Activated effector memory CD4-positive, alpha-beta T cell treated with Interleukin-2 at 50 U/mL for 16 hours (primary cell): ENCODE measurements at regions not wholly inside any gene's neighbourhood (a gene's known extent, or its start where the extent isn't known, plus 50 kb on each side); places are given as distances from the start of the nearest gene placed in this dataset.

Source experiments
- DNase-seq: peaks from one replicate; pipeline ENCODE4 v3.0.0-alpha.2; 2020

DNA sequence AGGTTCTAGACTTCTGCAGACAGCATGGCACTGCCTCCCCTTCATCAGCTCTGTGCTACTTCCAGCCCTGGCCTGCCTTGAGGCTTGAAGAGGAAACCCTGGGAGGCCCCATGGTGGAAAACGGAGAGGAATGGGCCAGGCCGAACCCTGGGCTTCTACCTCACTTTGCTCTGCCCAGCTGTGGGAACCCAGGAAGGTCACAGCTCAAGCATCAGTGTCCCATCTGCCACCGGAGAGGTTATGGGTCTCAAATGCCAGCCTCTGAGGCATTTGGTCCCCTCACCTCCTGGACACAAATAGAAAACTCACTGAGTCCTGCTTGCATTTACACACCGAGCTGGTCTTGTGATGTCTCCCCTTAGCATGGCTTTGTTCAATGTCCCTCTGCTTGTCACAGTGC is 80.1 kb upstream of the ALDH1B1 start:
- no peak for DNase-seq

DNA sequence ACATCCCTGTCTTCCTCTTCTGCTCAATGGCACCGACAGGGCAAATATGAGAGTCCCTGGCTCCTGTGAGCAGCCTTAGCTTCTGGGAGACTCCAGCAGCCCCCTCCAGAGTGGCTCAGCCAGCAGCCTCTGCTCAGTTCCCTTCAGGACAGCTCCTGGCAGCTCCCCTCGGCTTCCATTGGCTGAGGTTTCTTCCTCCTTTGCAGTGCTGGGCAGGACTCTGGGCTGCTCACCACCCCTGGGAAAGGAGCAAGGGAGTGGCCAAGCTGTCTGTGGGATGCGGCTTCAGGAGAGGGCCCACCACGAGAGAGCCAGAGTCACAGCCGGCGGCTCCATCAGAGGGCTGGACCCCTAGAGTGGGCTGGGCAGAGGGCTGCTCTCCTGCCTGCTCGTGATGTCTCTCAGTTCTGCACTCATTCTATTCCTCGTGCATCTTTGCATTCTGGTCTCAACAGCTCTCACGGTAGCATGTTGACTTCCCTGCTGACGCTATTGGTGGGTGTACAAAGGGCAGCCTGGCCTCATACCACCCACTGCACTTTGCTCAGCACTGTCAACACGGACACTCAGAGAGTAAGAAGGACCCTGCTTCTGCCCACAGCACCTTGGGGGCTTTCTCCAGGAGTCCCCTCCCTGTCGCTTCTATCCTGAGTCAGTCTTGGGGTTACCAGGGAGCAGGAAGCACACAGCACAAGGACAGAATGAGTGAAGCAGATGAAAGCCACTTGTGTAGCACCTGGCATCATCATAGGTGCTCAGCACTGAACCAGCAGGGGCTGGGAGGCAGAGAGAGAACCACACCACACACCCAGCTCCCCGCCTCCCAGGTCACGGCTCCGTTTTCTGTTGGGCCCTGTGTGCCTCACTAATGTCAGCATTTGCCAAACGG is 80.9 kb upstream of the ALDH1B1 start:
- no peak for DNase-seq

DNA sequence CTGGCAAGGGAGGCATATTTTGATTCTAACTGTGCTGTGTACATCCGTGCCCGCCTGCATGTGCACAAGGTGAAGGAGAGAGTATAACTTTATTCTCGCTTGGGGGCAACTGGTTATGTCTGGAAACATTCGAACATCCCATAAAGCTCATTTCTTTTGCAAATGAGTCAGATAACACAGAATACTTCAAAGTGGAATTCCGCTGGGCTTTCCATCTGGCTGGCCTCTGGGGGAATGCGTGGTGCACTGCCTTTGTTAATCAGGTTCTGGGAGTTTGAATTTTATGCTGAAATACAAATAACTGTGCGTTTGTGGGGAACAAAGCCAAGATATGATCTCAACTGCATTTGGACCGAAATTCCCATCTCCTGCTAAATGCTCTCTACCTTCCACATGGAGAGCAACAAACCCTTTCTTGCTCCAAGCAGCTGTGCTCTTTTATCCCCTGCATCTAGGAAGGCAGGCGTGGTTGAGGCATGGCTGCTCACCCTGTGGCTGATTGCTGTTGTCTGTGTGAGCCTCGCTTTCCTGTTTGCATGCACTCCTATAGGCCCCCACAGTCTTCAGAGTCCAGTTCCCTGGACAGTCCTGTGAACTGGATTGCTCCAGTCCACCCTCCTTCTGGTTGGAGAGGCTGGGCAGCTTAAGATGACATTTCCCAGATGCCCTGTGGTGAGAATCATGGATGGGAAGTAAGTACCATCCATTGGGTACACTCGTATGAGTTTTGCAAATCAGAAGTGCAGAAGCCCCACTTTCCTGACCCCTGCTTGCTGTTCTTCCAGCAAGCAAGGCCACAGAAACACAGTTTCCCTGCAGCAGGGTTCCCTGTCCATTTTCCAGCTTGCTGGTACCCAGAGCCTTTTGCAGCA is 82.9 kb upstream of the ALDH1B1 start:
- DNase-seq, result no peak

DNA sequence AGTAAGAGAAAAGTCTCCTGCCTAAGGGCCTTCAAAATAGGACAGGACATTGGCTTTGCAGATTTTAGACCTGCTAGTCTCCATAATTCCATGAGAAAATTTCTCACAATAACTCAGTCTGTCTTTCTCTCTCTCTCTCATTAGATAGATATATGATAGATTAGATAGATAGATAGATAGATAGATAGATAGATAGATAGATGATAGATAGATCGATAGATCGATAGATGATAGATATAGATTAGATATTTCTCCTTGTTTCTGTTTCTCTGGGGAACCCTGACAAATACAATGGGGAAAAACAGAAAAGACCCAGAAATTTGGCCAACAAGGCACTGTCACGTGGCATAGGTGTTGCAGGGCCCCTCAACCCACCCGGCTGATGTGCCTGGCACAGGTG is 84.4 kb upstream of the ALDH1B1 start:
- DNase-seq, result no peak

DNA sequence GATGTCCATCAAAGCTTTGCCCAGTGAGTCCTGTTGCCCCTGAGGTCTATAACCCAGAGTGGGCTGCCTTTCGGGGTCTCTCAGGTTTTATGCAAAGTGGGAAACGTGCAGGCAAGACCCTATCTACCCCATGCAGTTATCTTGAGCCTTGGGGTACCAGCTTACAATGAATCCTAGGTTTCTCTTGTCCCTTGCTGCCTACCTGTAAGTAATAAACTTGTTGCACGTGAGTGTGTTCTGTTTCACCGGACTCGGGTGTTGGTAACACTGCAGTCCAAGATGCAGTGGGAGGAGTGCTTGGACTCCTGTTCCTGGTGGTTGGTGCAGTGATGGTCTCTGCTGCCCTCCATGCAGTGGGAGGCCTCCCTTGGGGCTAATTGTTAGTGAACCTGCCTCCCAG is 85.6 kb upstream of the ALDH1B1 start:
- DNase-seq, result no peak

DNA sequence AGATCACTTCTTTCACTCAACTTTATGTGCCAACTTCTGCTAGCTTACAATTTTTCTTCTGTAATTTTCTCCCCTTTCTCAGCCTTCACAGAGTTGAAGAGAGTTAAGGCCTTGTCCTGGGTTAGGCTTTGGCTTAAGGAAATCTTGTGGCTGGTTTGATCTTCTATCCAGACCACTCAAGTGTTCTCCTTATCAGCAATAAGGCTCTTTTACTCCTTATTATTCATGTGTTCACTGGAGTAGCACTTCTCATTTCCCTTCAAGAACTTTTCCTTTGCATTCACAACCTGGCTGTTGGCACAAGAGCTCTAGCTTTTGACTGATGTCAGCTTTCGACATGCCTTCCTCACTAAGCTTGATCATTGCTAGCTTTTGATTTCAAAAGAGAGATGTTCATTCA is 86.9 kb upstream of the ALDH1B1 start:
- no peak for DNase-seq

DNA sequence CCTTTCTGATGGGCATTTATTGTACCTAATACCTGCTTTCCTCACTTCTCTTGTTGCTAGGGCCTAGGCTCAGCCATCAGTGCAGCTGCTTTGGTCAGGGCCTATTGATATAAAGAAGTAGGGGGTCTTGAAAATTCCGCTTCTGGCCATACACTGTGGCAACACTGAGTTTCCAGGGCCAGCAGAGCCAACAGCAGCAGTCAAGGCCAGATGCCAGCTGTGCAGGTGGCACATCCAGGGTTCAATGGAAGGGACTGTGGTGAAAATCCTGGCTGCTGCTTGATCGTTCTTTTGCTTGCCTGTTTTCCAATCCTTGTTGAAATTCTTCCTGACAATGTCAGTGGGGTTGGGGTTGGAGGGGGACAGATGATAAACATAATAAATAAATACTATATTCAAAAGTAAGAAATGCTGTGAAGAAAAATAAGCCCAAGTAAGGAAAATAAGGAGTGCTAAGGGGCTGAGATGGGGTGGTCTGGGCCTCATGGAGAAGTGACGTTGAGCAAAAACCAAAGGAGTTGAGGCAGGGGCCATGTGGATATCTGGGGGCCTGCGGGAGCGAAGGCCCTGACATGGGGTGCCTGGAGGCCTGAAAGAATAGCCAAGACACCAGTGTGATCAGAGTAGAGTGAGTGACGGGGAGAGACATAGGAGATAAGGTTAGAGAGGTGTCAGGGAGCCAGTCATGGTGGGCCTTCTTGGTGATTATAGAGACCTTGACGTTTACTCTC is 91.0 kb upstream of the ALDH1B1 start:
- DNase-seq, result no peak

DNA sequence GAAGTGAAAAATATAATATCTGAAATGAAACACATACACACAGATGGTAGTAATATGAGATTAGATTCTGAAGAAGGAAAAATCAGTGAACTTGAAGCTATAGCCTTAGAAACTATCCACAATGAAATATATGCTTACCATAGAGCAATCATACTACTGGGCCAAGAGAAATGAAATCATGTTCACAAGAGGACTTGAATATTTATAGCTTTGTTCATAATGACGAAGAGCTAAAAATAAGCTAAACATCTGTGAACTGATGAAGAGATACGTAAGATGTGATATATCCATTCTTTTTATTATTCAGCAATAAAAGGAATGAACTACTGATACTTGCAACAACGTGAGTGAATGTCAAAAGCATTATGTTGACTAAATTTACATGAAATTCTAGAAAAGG is 92.6 kb upstream of the ALDH1B1 start:
- DNase-seq, result no peak

DNA sequence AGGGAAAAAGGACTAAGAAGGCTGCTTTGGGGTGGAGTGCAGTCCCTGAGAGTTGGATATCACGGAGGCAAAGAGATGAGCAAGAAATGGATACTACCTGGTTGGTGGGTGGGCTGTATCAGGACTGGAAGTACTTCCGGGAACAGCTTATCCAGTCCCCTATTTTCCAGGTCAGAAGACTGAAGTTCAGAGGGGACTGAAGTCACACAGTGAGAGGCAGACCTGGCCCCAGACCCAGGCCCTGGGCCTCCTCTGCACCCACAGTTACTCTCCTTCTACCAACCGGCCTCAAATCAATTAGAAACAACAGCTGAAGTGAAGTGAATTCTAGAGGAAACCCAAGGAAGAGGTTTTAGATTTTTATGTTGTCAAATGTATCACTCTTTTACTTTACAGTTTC is 93.6 kb upstream of the ALDH1B1 start:
- DNase-seq, result no peak

DNA sequence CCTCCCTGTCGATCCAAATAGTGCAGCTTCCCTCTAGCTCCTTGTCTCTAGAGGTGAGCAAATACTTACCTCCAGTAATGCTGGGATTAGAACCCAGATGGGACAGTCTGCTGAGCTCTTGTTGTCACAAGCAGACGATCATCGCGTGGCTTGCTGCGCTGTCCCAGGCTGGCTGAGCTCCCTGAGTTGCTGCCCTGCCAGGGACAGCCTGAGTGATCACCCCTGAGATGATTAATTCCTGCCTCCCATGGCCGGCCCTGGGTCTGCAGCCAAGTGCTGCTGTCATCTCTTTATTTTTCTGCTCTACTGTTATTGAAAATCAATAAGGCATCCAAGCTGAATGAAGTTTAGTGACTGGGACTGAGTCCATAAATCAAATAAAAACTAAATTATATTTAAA is 94.0 kb upstream of the ALDH1B1 start:
- no peak for DNase-seq

DNA sequence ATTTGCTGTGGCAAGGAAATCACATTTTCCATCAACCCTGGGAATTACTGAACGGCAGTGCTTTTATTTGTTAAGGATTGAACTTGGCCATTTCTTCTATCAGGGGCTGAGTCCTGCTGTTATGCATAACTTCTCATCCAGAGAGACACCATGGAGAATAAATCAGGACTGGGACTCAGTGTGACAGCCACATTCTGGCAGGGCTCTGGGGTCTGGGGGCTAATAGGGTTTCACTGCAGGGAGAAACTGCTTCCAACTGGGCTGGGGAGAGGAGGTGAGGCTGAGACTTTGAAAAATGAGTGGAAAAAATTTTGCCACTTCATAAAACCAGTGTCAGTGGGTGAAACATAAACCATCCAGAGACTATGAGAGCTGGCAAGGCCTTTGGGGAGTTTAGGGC is 95.7 kb upstream of the ALDH1B1 start:
- no peak for DNase-seq

DNA sequence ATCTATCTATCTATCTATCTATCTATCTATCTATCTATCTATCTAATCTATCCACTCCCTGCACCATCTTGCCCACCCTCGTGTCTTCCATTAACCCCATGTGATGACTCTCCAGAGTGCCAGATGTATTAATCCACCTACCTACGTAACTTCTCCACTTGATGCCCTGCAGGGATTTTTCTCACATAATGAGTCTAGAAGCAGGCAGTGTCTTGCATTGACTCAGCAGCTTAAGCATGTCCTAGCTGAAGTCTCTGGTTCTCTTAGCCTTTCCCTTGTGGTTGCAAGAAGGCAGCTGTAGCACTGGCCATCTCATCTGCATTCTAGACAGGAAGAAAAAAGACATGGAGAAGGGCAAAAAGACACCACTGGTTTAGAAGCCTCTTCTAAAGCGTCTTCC is 96.7 kb upstream of the ALDH1B1 start:
- no peak for DNase-seq

DNA sequence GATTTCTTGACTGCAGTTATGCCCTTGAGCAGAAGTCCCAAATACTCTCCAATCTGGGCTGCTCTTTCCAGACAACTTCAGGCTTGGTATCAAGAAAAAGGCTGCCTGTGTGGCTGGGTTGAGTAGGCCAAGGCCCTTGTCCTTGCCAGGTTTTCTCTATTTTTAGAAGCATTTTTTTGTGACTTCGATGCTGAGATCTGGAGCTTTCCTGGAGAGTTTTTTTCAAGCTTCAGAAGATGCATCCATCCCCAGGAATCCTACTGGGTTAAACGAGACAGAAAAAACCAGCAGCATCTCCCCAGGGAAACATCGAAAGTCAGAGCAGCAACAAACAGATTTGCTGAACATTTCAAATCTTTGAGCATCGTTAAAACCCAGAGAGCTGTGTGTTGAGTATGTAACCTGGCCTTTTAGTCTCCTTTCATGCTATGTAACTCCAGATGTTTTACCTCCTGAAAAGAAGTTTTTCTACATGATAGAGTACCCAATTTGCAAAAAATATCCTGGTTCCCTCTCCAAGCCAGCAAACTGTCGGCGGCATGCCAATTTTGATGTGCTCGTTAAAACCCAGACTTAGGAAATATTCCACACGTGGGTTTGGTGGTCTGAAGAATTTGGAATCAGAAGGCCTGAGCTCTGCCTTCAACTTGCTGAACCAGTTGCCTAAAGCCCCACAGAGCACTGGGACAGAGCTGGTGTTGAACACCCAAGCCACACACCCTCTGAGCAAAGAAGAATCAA is 98.1 kb upstream of the ALDH1B1 start:
- DNase-seq, result no peak

DNA sequence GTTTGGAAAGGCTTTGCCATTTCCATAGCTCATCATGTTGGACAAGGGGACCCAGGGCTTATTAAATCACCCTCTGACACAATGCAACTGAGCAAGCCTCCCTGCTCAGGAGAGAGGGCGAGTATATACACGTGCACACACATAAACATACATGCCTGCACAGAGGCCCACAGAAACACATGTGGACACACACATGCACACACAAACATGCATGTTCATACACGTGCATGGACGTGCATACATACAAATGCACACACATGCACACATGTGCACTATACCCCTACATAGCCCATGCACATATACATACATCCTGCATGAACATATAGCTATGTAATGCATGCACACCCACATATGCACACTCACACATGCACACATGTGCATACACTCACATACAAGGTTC is 99.5 kb upstream of the ALDH1B1 start:
- no peak for DNase-seq

DNA sequence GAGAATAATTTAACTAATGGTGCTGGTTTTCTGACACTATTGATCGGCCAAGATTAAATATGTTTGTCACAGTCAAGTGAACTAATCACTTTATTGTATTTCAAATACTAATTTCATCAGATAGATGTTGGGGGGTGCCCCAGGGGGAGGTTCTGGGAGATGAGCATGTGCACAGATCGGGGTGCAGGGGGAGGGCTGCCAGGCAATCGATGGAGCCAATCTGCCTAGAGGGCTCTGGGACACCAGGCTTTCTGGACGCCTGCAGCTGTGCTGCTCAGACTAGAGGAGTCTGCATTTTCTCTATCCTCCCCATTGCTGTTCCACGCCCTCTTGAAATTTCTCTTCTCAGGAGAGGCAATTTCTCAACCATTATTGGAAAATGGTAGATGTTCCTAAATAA is 100.0 kb upstream of the ALDH1B1 start:
- no peak for DNase-seq

DNA sequence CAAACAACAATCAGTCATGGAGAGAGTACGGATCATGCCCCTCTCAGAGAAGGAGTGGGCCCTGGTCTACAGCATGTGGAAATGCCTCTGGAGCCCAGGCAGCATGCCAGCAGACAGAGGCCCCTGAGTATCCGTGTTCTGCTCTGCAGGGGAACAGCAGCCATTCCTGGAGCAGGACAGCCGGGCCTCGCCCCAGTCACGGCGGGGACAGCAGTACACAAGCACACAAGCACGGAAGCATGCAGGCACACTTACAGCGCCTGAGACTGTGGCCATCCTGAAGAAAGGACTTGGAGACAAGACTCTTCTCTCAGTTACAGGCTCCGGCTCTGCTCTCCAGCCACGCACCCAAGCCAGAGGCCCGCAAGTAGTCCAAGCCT is 102.6 kb upstream of the ALDH1B1 start:
- DNase-seq, result no peak

DNA sequence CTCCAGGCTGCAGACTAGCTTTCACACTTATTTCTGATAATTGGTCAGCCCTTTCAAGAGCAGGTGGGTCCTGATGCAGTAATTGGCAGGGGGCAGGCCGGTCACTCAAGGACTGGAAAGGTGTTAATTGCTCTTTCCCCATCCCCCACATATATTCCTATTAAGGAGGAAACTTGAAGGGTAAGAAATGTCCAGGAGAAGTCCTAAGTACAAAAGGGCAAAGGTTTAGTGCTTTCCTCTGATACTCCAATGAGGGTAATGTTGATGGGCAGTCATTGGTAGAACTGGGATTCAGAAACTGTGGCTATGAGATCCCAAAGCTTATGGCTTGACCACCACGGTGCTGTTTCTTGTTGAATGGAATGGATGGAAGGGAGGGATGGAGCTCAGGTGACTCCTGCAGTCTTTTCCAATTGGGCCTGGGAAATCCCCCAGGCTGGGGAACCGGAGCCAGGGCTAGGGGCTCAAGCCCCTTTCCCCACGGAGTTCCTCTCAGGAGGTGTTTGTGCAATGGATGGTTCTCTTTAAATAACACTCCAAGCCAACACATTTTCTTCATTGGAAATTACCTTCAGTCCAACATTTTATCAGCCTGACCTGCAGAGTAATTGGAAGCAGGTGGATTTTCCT is 103.2 kb upstream of the ALDH1B1 start:
- no peak for DNase-seq

DNA sequence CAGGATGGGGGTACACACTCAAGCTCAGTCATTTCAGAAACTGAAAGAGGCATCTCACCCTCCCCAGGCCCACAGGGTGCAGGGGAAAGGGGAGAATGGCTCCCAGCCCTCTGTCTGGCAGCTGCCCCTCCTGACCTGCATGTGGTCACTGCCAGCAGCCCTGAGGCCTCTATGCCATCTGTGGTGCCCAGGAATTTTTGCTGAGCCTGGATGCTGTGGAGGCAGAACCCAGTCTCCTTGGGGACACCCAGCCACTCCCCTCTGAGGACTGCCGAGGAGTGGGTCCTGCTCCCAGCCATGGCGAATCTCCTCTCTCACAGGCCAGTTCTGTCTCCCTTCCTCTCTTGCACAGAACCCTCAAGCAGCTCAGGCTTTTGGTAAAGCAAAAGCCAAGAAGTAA is 104.0 kb upstream of the ALDH1B1 start:
- no peak for DNase-seq

DNA sequence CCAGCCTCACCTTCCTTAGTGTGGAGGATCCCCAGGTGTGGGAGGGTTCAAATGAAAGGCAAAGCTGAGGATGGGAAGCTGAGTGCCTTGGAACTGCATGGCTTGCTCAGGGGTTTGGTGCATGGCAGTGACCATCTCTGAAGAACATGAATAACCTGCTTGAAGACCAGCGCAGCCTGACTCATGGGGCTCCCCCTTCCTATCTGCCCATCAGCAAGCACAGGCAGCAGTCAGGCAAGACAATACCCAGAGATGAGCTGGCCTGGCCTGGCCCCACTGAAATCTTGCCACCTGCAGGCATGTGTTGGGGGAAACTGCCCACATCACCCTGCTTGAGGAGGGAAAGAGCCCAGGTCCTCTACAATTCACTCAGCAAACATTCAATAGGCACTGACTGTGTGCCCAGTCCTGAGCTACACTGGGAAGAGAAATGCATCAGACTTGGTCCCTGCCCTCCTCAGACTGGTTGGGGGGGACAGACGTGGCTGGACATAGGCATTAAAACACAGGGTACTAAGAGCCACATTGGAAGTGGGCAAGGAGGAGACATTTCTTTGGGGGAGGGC is 105.0 kb upstream of the ALDH1B1 start:
- no peak for DNase-seq

DNA sequence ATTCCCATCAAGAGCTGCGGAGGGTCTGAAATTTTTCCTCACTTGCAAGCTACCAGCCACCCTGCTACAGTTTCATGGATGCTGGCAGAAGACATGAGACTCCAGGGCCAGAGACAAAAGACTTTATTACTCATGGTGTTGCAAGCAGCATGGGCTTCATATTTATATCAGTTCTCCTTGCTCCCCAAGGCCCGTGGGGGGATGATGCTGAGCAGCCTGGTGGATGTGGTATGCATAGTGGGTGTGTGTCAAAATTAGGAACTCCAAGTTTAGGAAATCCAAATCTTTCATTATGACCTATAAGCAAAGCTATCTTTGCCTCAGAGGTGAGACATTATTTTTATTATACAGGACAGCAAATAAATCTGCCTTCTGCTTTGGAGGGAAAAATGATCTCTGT is 105.7 kb upstream of the ALDH1B1 start:
- DNase-seq, result no peak

DNA sequence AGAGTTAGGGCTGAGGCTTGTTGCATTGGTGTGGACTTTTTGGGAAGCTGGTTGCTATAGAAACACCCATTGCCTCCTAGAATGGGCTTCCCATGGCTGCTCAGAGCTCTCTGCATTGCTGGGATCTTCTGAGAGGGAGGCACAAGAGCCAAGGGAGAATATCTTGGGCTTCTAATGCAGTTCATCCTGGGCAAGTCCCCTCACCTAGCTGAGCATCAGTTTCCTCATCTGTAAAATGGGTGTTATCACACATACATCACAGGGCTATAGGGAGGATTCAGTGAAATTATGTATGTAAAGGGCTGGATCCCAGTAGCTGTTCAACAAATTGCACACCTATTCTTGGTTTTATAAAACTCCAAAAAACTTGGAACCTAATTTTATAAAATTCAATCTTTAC is 106.1 kb upstream of the ALDH1B1 start:
- no peak for DNase-seq

DNA sequence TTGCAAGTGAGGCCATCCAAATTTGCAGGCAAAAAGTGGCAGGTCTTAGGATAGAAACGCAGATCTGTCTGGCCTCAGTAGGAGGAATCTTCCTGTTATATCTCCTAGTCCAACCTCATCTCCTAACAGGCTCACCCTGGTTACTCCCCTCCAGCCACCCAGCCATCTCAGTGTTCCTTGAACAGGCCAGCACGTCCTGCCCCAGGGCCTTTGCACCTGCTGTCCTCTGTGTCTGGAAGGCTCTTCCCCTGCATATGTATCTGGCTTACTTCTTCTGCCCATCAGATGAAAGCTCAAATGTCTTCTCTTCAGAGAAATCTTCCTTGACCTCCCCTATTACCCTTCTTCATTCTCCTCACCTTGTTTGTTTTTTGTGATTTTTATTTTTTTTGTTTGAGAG is 107.3 kb upstream of the ALDH1B1 start:
- DNase-seq, result no peak
